HepG2 (cell line): ENCODE measurements at regions not wholly inside any gene's neighbourhood (a gene's known extent, or its start where the extent isn't known, plus 50 kb on each side); places are given as distances from the start of the nearest gene placed in this dataset.
A peak's percentile ranks its signal among the peaks of the same experiment; 100 is the strongest.
"Not testable (repeated sequence)": the region's sequence is repeated elsewhere in the genome, so short reads cannot be mapped to it uniquely, and the experiment has no call there.

ENCODE experiments used
- ATAC-seq: fragments of 200-7000 bp; cut with Tn5 transposase; 3 replicates; pipeline ENCODE4 v1.9.1; 2020; ENCODE audit warnings: mild to moderate bottlenecking, moderate library complexity
- BruUV-seq: library from RNA; stranded (reverse); fragments of 400-500 nt; replicated peaks from 2 replicates; lab custom pipeline; 2021; lab: Mats Ljungman, UMichigan
- CTCF ChIA-PET: fragments of 300-600 bp; formaldehyde crosslinking; extraction: SDS; loops from one replicate; lab custom pipeline; 2021; ENCODE audit warnings: low total read pairs, inconsistent platforms, low intra/inter-chr PET ratio; lab: Yijun Ruan, JAX
- POLR2A ChIA-PET: fragments of 350-600 bp; sonication (Branson Sonifier 250); formaldehyde crosslinking; loops from one replicate; lab custom pipeline; 2020; ENCODE audit warnings: antibody characterized with exemption, inconsistent platforms; lab: Yijun Ruan, JAX
- DNase-seq: peaks from one replicate; pipeline ENCODE4 v3.0.0-alpha.2; 2015; ENCODE audit warnings: low spot score
- FAIRE-seq: peaks from 3 replicates; lab custom pipeline; 2011; peaks lifted over from hg19 to GRCh38; lab: Jason Lieb, UNC
- H2AFZ ChIP-seq: one replicate; pipeline ENCODE4 v1.6.1; 2011; ENCODE audit warnings: low read length, inconsistent platforms
- H3K27ac ChIP-seq: fragments of 300-600 bp; 3 replicates; pipeline ENCODE4 v1.8.0; 2011; ENCODE audit warnings: mixed run types, mild to moderate bottlenecking, mixed read lengths, low read length, inconsistent platforms; ENCODE audit not compliant: insufficient read depth; ENCODE audit errors: extremely low read length
- H3K27me3 ChIP-seq, 2 experiments: fragments of 200-600 bp in 1 of 2; 2 replicates in 1 of 2; 3 replicates in 1 of 2; pipeline versions ENCODE4 v1.6.0 to v1.8.0; 2011; ENCODE audit warnings: low read length in 2 of 2, mild to moderate bottlenecking in 2 of 2, moderate library complexity in 2 of 2, inconsistent platforms in 1 of 2; ENCODE audit not compliant: insufficient read depth in 2 of 2, control insufficient read depth in 1 of 2
- H3K36me3 ChIP-seq, 2 experiments: fragments of 200-600 bp in 1 of 2; replicated peaks in 1 of 2; 2 replicates in 1 of 2; 3 replicates in 1 of 2; pipeline versions ENCODE4 v1.5.1 to v1.8.0; 2011; ENCODE audit warnings: low read length in 2 of 2, inconsistent platforms in 1 of 2; ENCODE audit not compliant: insufficient read depth in 2 of 2, control insufficient read depth in 1 of 2
- H3K4me1 ChIP-seq: 2 replicates; pipeline ENCODE4 v1.5.1; 2012; ENCODE audit warnings: low read length, inconsistent platforms; ENCODE audit not compliant: insufficient read depth
- H3K4me2 ChIP-seq: 2 replicates; pipeline ENCODE4 v1.6.0; 2011; ENCODE audit warnings: low read depth, low read length, inconsistent platforms
- H3K4me3 ChIP-seq, 3 experiments: fragments of 200-600 bp in 1 of 3; sonication (generic), shearing (Covaris generic) in 1 of 3; replicated peaks in 1 of 3; 2 replicates each; pipeline ENCODE4 v1.5.1; 2011 to 2016; ENCODE audit warnings: low read length in 3 of 3, inconsistent platforms in 2 of 3, low read depth in 2 of 3, mild to moderate bottlenecking in 2 of 3, control low read depth in 1 of 3, mixed read lengths in 1 of 3; ENCODE audit not compliant: insufficient read depth in 1 of 3
- H3K79me2 ChIP-seq: one replicate; pipeline ENCODE4 v1.6.1; 2011; ENCODE audit warnings: low read length, inconsistent platforms; ENCODE audit not compliant: insufficient read depth
- H3K9ac ChIP-seq: 2 replicates; pipeline ENCODE4 v1.6.0; 2011; ENCODE audit warnings: mild to moderate bottlenecking, low read depth, low read length, inconsistent platforms; ENCODE audit not compliant: insufficient read depth
- H3K9me3 ChIP-seq: 2 replicates; pipeline ENCODE4 v1.5.1; 2012; ENCODE audit warnings: mild to moderate bottlenecking, low read length
- H4K20me1 ChIP-seq: 2 replicates; pipeline ENCODE4 v1.6.0; 2011; ENCODE audit warnings: inconsistent platforms, mild to moderate bottlenecking, low read length, moderate library complexity; ENCODE audit not compliant: insufficient read depth
- CEBPB ChIP-seq: IDR thresholded peaks from 2 replicates; pipeline ENCODE4 v1.6.1; 2011; ENCODE audit warnings: low read depth, low read length, improper control_type of control experiment, borderline replicate concordance
- HNRNPL ChIP-seq: fragments of 200-400 bp; formaldehyde crosslinking; IDR thresholded peaks from 2 replicates; pipeline ENCODE4 v1.6.1; 2017; ENCODE audit warnings: mild to moderate bottlenecking, low read depth, low read length
- HNRNPLL ChIP-seq: fragments of 200-400 bp; formaldehyde crosslinking; IDR thresholded peaks from 2 replicates; pipeline ENCODE4 v1.6.1; 2017; ENCODE audit warnings: mild to moderate bottlenecking, low read depth, low read length; ENCODE audit not compliant: poor library complexity, severe bottlenecking
- MAFF ChIP-seq: IDR thresholded peaks from 2 replicates; pipeline ENCODE4 v1.6.1; 2011; ENCODE audit warnings: low read depth, low read length, improper control_type of control experiment
- MAFK ChIP-seq, 2 experiments: IDR thresholded peaks in 1 of 2; conservative IDR thresholded peaks in 1 of 2; 2 replicates each; pipeline ENCODE4 v1.6.1; 2011; ENCODE audit warnings: improper control_type of control experiment in 2 of 2, low read length in 2 of 2
- WGBS: methylation state at CpG from one replicate; pipeline ENCODE4 v1.1.6; 2017; ENCODE audit warnings: low lambda C conversion rate; 5-methylcytosine and 5-hydroxymethylcytosine counted together
- in situ Hi-C: cut with HindIII; loops from 2 replicates; pipeline ENCODE4 v1.10.0; 2017; ENCODE audit warnings: low pct_unique_long_range_greater_than_20kb; ENCODE audit not compliant: extremely low pct_ligation_motif_present
- intact Hi-C: fragments of 100-400 bp; cut with micrococcal nuclease; formaldehyde crosslinking; loops from one replicate; pipeline ENCODE4 v1.10.0; 2022; ENCODE audit not compliant: unreplicated experiment

DNA sequence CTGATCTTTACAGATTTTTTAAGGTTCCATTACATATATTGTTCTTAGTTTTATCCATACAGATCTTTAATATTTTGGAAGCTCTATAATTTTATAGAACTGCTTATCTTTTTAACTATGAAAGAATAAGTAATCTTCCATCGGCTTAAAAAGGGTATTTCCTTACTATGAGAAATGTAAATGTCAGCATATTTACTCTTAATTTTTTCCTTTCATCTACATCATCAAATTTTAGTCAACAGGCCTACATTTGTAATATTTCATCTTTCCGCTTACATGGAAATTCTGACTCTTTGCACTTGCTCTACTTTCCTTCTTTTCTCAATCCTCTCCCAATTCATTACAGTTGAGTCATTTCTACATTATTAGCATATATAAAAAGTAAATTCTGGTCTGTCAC is 111.3 kb upstream of the GOLGA6L6 start:
- Histone ChIP-seq H3K79me2 (no peaks in the 10 kb centered on the region), H3K9me3 (no peaks in the 10 kb centered on the region), H3K4me1 (no peaks in the 10 kb centered on the region), H3K27ac (no peak overlapping the region), H2AFZ (no peak overlapping the region), H3K4me2 (no peak overlapping the region), H3K4me3 (no peak overlapping the region), H3K36me3 (no peaks in the 10 kb centered on the region), H4K20me1 (no peaks in the 10 kb centered on the region), H3K9ac (no peak overlapping the region), H3K27me3 (no peaks in the 10 kb centered on the region)
- ATAC-seq (no peak), FAIRE-seq (no peak), DNase-seq (no peak)
- in situ Hi-C loops (no loop called here), intact Hi-C loops (no loop called here)
- BruUV-seq = no TSS peak
- CTCF ChIA-PET = no interaction called here
- peak; percentile 92 for TF ChIP-seq MAFF
- TF ChIP-seq MAFK (conservative IDR thresholded peaks at IDR 0.05 in 1 of 2, IDR thresholded peaks at IDR 0.05 in 1 of 2; ENCODE audit: low read length in 2 of 2) = peak; percentile 84 to 95
- TF ChIP-seq HNRNPLL = no peak
- TF ChIP-seq HNRNPL = no peak
- WGBS = 48% methylated on average over 2 of the region's 2 CpGs
- POLR2A ChIA-PET = no interaction called here

DNA sequence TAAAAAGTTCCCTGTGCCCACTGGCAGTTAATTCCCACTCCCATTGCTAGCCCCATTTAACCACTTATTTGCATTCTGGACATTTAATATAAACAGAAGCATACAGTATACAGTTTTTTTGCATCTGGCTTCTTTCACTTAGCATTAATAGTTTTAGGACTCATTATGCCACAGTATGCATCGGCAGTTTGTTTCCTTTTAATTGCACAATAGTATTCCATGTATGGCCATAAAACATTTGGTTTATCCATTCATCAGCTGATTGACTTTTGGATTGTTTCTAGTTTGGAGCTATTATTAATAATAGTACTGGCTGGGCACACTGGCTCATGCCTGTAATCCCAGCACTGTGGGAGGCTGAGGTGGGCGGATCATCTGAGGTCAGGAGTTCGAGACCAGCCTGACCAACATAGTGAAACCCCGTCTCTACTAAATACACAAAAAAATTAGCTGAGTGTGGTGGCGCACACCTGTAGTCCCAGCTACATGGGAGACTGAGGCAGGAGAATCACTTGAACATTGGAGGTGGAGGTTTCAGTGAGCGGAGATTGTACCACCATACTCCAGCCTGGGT is 106.9 kb upstream of the GOLGA6L6 start:
- CTCF ChIA-PET, H2AFZ ChIP-seq, POLR2A ChIA-PET, DNase-seq, H3K79me2 ChIP-seq, H3K4me3 ChIP-seq, H3K27ac ChIP-seq, in situ Hi-C loops, intact Hi-C loops, H3K27me3 ChIP-seq, ATAC-seq, H3K36me3 ChIP-seq, BruUV-seq, H3K9ac ChIP-seq, H3K9me3 ChIP-seq, FAIRE-seq, H3K4me1 ChIP-seq, H3K4me2 ChIP-seq, H4K20me1 ChIP-seq: not testable (repeated sequence)
- peak; percentile 54 for TF ChIP-seq CEBPB
- 30% methylated on average over 6 of the region's 6 CpGs for WGBS
